Heart right ventricle (tissue), 16 donors: ENCODE measurements at regions not wholly inside any gene's neighbourhood (a gene's known extent, or its start where the extent isn't known, plus 50 kb on each side); places are given as distances from the start of the nearest gene placed in this dataset.
"Not testable (repeated sequence)": the region's sequence is repeated elsewhere in the genome, so short reads cannot be mapped to it uniquely, and the experiment has no call there.

Experiments
- ATAC-seq, 8 donors: fragments of 200-7000 bp; cut with Tn5 transposase; one replicate each; pipeline ENCODE4 v1.9.1; 2020; ENCODE audit warnings: mild to moderate bottlenecking in 8 of 8, moderate library complexity in 8 of 8, moderate number of reproducible peaks in 1 of 8
- DNase-seq, 2 donors: peaks; one replicate each; pipeline ENCODE4 v3.0.0-alpha.2; 2020
- H3K27ac ChIP-seq, 10 donors: fragments of 200-600 bp; sonication (generic) in 2 of 10; one replicate each; pipeline versions ENCODE4 v1.5.0 to v1.8.0; 2020 to 2022; ENCODE audit warnings: mild to moderate bottlenecking in 3 of 10
- H3K27me3 ChIP-seq, 7 donors: fragments of 200-600 bp; one replicate each; pipeline ENCODE4 v1.8.0; 2021 to 2022; ENCODE audit warnings: mild to moderate bottlenecking in 2 of 7
- H3K36me3 ChIP-seq, 9 donors: fragments of 200-600 bp; sonication (generic) in 1 of 9; one replicate each; pipeline versions ENCODE4 v1.5.0 to v1.8.0; 2020 to 2022; ENCODE audit warnings: mild to moderate bottlenecking in 2 of 9
- H3K4me1 ChIP-seq, 9 donors: fragments of 200-600 bp; sonication (generic) in 1 of 9; one replicate each; pipeline versions ENCODE4 v1.5.0 to v1.8.0; 2020 to 2022; ENCODE audit warnings: mild to moderate bottlenecking in 4 of 9
- H3K4me3 ChIP-seq, 10 donors: fragments of 200-600 bp; sonication (generic) in 2 of 10; one replicate each; pipeline versions ENCODE4 v1.5.0 to v1.8.0; 2020 to 2022; ENCODE audit warnings: mild to moderate bottlenecking in 7 of 10, moderate library complexity in 2 of 10
- H3K9me3 ChIP-seq, 11 donors: fragments of 200-600 bp in 10 of 11; sonication (generic) in 2 of 11; one replicate each; pipeline versions ENCODE4 v1.5.0 to v1.8.0; 2013 to 2022; ENCODE audit warnings: mild to moderate bottlenecking in 2 of 11, control low read depth in 1 of 11, moderate library complexity in 1 of 11
- WGBS, 2 donors: extraction: QIAGEN DNeasy Blood & Tissue Kit; methylation state at CpG; one replicate each; pipeline ENCODE4 v1.1.7; 2013; ENCODE audit warnings: inconsistent platforms in 1 of 2; 5-methylcytosine and 5-hydroxymethylcytosine counted together
- intact Hi-C, 10 donors: fragments of 100-400 bp; cut with DNase I; formaldehyde crosslinking; loops; one replicate each; pipeline versions ENCODE4 v1.11.1 to v1.14.2; 2022
- TF ChIP-seq, protein P1 (sequence below), 9 donors: fragments of 200-600 bp; sonication (generic) in 2 of 9; IDR thresholded peaks; one replicate each; pipeline versions ENCODE4 v1.5.0 to v1.8.0; 2021 to 2022; ENCODE audit warnings: antibody characterized with exemption in 9 of 9, mild to moderate bottlenecking in 5 of 9, moderate library complexity in 1 of 9
- donor health status: Arrhythmogenic right ventricular cardiomyopathy.
- donor health status: ischemic (EF 13 %, LVEDD 7.1; RV severe dilation, severe dysfunction).
- donor health status: healthy with polysubstance abuse.
- donor health status: DM: no; HTN: yes; CAD: no.
- donor health status: DM: no; HTN: no; CAD: no.
- donor health status: ischemic (EF 25% LVEDD 6.9; RV normal size, moderate dysfunction).
- donor health status: ischemic (EF 25% LVEDD 5.7; RV mildly dilated, moderate dysfunction).
- donor health status: healthy.
- donor health status: DM: yes; HTN: yes; CAD: no.
- donor health status: Ischemic cardiomyopathy.
- donor health status: ischemic (EF 35%, LVEDD 5.7; RV mildly dilated, moderate dysfunction).
- donor health status: nonischemic (EF 11% LVEDD 7.7; RV severe dilation, severe dysfunction).
- donor health status: DM: yes; HTN: yes; CAD: no.
- donor health status: PGD.
- donor health status: ischemic (EF 29% LVEDD 5.4; RV normal size, mild dysfunction).
- donor health status: nonischemic (EF 23%, LVEDD 6.1; RV moderate dilation, normal function).

DNA sequence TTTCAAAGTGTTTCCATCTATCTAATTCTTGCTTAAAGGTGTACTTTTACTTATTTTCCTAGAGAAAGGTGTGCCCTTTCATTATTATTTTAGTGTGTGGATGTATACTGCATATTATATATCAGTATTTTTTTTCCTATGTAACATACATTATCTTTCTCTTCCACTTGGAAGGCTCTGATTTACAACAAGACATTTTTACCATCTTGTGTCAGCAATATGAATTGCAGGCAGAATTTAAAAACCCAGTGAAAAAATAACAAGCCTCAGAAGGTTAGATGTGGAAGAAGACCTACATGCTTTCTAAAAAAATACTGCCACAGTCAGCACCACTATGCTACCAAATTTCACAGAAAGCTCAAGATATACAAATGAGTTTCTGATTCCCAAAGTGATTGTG, 327.7 kb upstream of the STEAP1 start:
- ATAC-seq (no peak), DNase-seq (no peak)
- Histone ChIP-seq H3K4me1 (no peaks in the 10 kb centered on the region), H3K36me3 (no peaks in the 10 kb centered on the region), H3K27ac (no peak overlapping the region), H3K4me3 (no peak overlapping the region), H3K27me3 (no peaks in the 10 kb centered on the region), H3K9me3 (peaks cover 0 to 23% (median 3%) of the 10 kb centered on the region in 11 donors)
- intact Hi-C loops, result loop anchor here in 1 of 10 donors (5.0 kb wide), 1 partner anchor 1146 kb away; no protein-coding TSS in a partner anchor
- TF ChIP-seq, protein P1, sequence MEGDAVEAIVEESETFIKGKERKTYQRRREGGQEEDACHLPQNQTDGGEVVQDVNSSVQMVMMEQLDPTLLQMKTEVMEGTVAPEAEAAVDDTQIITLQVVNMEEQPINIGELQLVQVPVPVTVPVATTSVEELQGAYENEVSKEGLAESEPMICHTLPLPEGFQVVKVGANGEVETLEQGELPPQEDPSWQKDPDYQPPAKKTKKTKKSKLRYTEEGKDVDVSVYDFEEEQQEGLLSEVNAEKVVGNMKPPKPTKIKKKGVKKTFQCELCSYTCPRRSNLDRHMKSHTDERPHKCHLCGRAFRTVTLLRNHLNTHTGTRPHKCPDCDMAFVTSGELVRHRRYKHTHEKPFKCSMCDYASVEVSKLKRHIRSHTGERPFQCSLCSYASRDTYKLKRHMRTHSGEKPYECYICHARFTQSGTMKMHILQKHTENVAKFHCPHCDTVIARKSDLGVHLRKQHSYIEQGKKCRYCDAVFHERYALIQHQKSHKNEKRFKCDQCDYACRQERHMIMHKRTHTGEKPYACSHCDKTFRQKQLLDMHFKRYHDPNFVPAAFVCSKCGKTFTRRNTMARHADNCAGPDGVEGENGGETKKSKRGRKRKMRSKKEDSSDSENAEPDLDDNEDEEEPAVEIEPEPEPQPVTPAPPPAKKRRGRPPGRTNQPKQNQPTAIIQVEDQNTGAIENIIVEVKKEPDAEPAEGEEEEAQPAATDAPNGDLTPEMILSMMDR (IDR thresholded peaks at IDR 0.05), result no peak

DNA sequence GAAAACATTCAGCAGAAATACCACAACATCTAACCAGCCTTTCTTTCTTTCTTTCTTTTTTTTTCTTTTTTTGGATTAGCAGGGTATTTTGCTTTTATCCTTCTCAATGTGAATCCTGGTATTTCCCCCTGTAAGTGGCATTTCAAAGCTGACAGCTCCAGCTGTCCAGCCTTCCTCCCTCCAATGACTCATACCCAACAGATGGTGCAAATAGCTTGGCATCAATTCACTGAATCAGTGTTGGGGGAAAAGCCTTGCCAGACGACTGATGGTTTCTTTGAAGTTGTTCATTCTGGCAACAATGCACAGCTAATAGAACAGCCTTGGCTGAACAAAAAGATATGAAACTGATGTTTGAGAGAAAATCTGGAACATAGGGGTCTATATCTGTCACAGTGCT, 316.8 kb upstream of the STEAP1 start:
- Histone ChIP-seq H3K4me1 (no peaks in the 10 kb centered on the region), H3K4me3 (no peak overlapping the region), H3K27me3 (no peaks in the 10 kb centered on the region), H3K27ac (no peak overlapping the region), H3K36me3 (no peaks in the 10 kb centered on the region), H3K9me3 (no peaks in the 10 kb centered on the region)
- ATAC-seq (peak in 1 of 8 donors; percentile 41), DNase-seq (no peak)
- 12 to 17% methylated on average over 1 of the region's 1 CpG for WGBS, 2 donors
- intact Hi-C loops, result no loop called here
- TF ChIP-seq, protein P1 (IDR thresholded peaks at IDR 0.05), result no peak

DNA sequence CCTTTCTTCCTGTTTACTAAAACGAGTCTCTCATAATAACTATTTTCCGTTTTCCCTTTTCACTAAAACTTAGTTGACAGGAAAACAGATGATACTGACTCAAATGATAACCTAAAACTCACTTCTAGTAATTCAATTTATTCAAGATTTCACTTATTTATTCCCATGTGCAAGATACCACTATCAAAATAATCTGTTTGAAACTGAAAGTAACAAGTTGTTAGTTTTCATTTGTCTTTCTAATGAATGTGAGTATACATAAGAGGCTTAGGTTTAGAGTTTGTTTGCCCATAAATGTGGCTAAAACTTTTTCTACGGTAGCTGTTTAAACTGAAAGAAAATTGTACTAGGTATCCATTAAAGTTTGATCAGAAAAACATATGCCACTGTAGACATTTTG, 314.9 kb upstream of the STEAP1 start:
- no peaks in the 10 kb centered on the region for H3K36me3 ChIP-seq
- no peak overlapping the region for H3K4me3 ChIP-seq
- intact Hi-C loops, result no loop called here
- no peaks in the 10 kb centered on the region for H3K27me3 ChIP-seq
- no peak overlapping the region for H3K27ac ChIP-seq
- DNase-seq (no peak), ATAC-seq (no peak)
- H3K9me3 ChIP-seq, result no peaks in the 10 kb centered on the region
- WGBS, 2 donors, result 70 to 78% methylated on average over 3 of the region's 3 CpGs
- H3K4me1 ChIP-seq, result no peaks in the 10 kb centered on the region
- TF ChIP-seq, protein P1 (IDR thresholded peaks at IDR 0.05), result no peak

DNA sequence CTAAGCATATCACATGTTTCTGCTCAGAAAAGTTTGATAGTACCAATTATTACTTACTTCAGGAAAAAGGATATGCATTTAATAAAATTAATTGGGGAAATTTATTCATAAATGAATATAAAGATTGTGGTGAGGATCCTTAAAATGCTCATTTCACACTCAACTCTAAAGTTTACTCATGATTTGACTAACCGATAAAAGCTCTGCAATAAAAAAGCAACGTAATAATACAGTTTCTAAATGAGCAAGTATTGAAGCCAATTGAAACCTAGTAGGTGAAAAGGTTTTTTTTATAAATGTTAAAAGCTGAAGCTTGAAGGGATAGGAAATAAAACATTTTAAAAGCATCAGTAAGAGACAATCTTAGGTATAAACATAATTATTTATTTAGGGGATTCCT, 308.3 kb upstream of the STEAP1 start:
- H3K4me3 ChIP-seq, result no peak overlapping the region
- WGBS, 2 donors, result 90% methylated on average over 2 of the region's 2 CpGs
- DNase-seq (no peak), ATAC-seq (no peak)
- intact Hi-C loops, result no loop called here
- H3K4me1 ChIP-seq, result no peaks in the 10 kb centered on the region
- no peaks in the 10 kb centered on the region for H3K27me3 ChIP-seq
- TF ChIP-seq, protein P1 (IDR thresholded peaks at IDR 0.05), result no peak
- peaks cover 0 to 4% (median 0%) of the 10 kb centered on the region in 11 donors for H3K9me3 ChIP-seq
- H3K36me3 ChIP-seq, result no peaks in the 10 kb centered on the region
- H3K27ac ChIP-seq, result no peak overlapping the region

DNA sequence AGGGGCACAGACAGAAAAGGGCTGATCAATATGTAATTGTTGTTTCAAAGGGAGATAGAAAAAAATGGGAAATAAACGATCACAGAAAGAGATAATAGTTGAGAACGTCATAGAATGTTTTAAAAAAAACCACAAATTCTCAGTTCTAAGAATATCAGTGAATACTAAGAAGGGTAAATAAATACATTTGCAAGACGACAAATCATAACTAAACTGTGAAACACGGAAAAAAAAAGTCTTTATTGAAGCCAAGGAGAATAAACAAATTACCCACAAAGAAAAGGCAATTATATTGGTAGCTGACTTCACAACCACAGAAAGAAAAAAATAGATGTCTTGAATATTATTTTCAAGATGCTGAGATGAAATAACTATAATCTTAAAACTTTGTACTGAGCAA, 305.2 kb upstream of the STEAP1 start:
- Histone ChIP-seq H3K27ac (no peak overlapping the region), H3K4me1 (no peaks in the 10 kb centered on the region), H3K4me3 (no peak overlapping the region), H3K36me3 (no peaks in the 10 kb centered on the region), H3K27me3 (no peaks in the 10 kb centered on the region), H3K9me3 (peaks cover 0 to 4% (median 0%) of the 10 kb centered on the region in 11 donors)
- intact Hi-C loops, result no loop called here
- ATAC-seq (no peak), DNase-seq (no peak)
- WGBS, 2 donors, result 65 to 73% methylated on average over 4 of the region's 4 CpGs
- TF ChIP-seq, protein P1 (IDR thresholded peaks at IDR 0.05), result no peak

DNA sequence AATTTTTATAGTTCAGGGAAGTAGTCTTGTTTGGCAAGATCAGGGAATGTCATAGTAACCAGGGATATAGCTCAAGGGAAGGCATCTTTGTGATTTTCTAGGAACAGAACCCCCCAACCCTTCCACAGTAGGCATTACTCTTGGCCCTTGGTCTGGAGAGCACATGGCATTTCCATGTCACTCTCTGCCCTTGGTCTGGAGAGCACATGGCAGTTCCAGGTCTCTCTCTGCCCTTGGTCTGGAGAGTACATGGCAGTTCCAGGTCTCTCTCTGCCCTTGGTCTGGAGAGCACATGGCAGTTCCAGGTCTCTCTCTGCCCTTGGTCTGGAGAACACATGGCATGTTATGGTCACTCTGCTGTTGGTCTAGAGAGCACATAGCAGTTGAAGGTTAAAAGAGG, 297.2 kb upstream of the STEAP1 start:
- H3K27me3 ChIP-seq, H3K4me1 ChIP-seq, ATAC-seq, H3K36me3 ChIP-seq, H3K27ac ChIP-seq, H3K4me3 ChIP-seq, DNase-seq, intact Hi-C loops: not testable (repeated sequence)
- H3K9me3 ChIP-seq, result peaks cover 0 to 40% (median 12%) of the 10 kb centered on the region in 11 donors
